GM12878 (cell line): ENCODE measurements at regions not wholly inside any gene's neighbourhood (a gene's known extent, or its start where the extent isn't known, plus 50 kb on each side); places are given as distances from the start of the nearest gene placed in this dataset.

Source experiments
- ATAC-seq: fragments of 200-7000 bp; cut with Tn5 transposase; 3 replicates; pipeline ENCODE4 v1.9.1; 2020; ENCODE audit warnings: mild to moderate bottlenecking, moderate library complexity
- BruUV-seq: library from RNA; stranded (reverse); fragments of 400-500 nt; replicated peaks from 2 replicates; lab custom pipeline; 2021; lab: Mats Ljungman, UMichigan
- CTCF ChIA-PET: fragments of 300-600 bp; sonication (Branson Sonifier 250); formaldehyde crosslinking; extraction: SDS; loops from one replicate; lab custom pipeline; 2021; ENCODE audit warnings: inconsistent platforms; lab: Yijun Ruan, JAX
- POLR2A ChIA-PET: fragments of 350-600 bp; formaldehyde crosslinking; extraction: SDS; loops from one replicate; lab custom pipeline; 2021; ENCODE audit warnings: inconsistent platforms; lab: Charles Lee
- RAD21 ChIA-PET: fragments of 300-600 bp; sonication (Branson Sonifier 250); formaldehyde crosslinking; loops from one replicate; lab custom pipeline; 2023; ENCODE audit warnings: antibody characterized with exemption; ENCODE audit not compliant: unreplicated experiment; lab: Charles Lee
- SMC1A ChIA-PET: fragments of 300-600 bp; sonication (Branson Sonifier 250); formaldehyde crosslinking; loops from one replicate; lab custom pipeline; 2023; ENCODE audit not compliant: unreplicated experiment, uncharacterized antibody; lab: Charles Lee
- DNase-seq: peaks from one replicate; pipeline ENCODE4 v3.0.0-alpha.2; 2011; ENCODE audit warnings: low read depth, low spot score
- FAIRE-seq: peaks from 3 replicates; lab custom pipeline; 2011; peaks lifted over from hg19 to GRCh38; lab: Jason Lieb, UNC
- H2AFZ ChIP-seq: 2 replicates; pipeline ENCODE4 v1.6.0; 2011; ENCODE audit warnings: low read depth, low read length, control low read depth; ENCODE audit not compliant: control insufficient read depth
- H3K27ac ChIP-seq: 2 replicates; pipeline ENCODE4 v1.5.1; 2011; ENCODE audit warnings: control low read depth; ENCODE audit not compliant: control insufficient read depth, insufficient read depth
- H3K27me3 ChIP-seq, 2 experiments: replicated peaks in 1 of 2; 2 replicates each; pipeline versions ENCODE4 v1.6.0 to v1.6.1; 2011; ENCODE audit warnings: low read length in 1 of 2; ENCODE audit not compliant: control insufficient read depth in 2 of 2, insufficient read depth in 2 of 2
- H3K36me3 ChIP-seq, 2 experiments: 2 replicates each; pipeline ENCODE4 v1.5.1; 2011; ENCODE audit warnings: low read length in 1 of 2; ENCODE audit not compliant: control insufficient read depth in 2 of 2, insufficient read depth in 2 of 2
- H3K4me1 ChIP-seq: 2 replicates; pipeline ENCODE4 v1.6.1; 2011; ENCODE audit warnings: mild to moderate bottlenecking, low read length, moderate library complexity, mixed read lengths; ENCODE audit not compliant: control insufficient read depth, insufficient read depth
- H3K4me2 ChIP-seq: 2 replicates; pipeline ENCODE4 v1.6.0; 2011; ENCODE audit warnings: control low read depth; ENCODE audit not compliant: control insufficient read depth, insufficient read depth
- H3K4me3 ChIP-seq: fragments of 200-600 bp; sonication (generic); 2 replicates; pipeline ENCODE4 v1.5.1; 2016
- H3K79me2 ChIP-seq: 2 replicates; pipeline ENCODE4 v1.6.0; 2011; ENCODE audit warnings: low read length; ENCODE audit not compliant: control insufficient read depth, insufficient read depth
- H3K9ac ChIP-seq: 2 replicates; pipeline ENCODE4 v1.8.0; 2011; ENCODE audit warnings: low read length, control low read depth, mixed read lengths; ENCODE audit not compliant: control insufficient read depth, insufficient read depth
- H3K9me3 ChIP-seq: replicated peaks from 3 replicates; pipeline ENCODE4 v1.5.1; 2011; ENCODE audit warnings: mild to moderate bottlenecking, low read length; ENCODE audit not compliant: control insufficient read depth, insufficient read depth
- H4K20me1 ChIP-seq: 2 replicates; pipeline ENCODE4 v1.6.0; 2011; ENCODE audit not compliant: control insufficient read depth, insufficient read depth
- CBX5 ChIP-seq: sonication (generic); IDR thresholded peaks from 2 replicates; pipeline ENCODE4 v1.6.1; 2016; ENCODE audit warnings: low read depth, moderate library complexity, mild to moderate bottlenecking, inconsistent platforms
- CEBPZ ChIP-seq: fragments of 150-350 bp; IDR thresholded peaks from 2 replicates; pipeline ENCODE4 v1.6.1; 2016; ENCODE audit warnings: low read depth, low read length
- CREB1 ChIP-seq: IDR thresholded peaks from 2 replicates; pipeline ENCODE4 v1.6.1; 2012; ENCODE audit warnings: low read depth, mild to moderate bottlenecking, inconsistent platforms
- CREM ChIP-seq: IDR thresholded peaks from 2 replicates; pipeline ENCODE4 v1.6.1; 2014; ENCODE audit warnings: antibody characterized with exemption, low read depth
- DPF2 ChIP-seq: fragments of 450-650 bp; IDR thresholded peaks from 2 replicates; pipeline ENCODE4 v1.6.1; 2017; ENCODE audit warnings: mild to moderate bottlenecking
- FOS ChIP-seq: IDR thresholded peaks from 3 replicates; pipeline ENCODE4 v1.6.1; 2011; ENCODE audit warnings: borderline replicate concordance; ENCODE audit not compliant: insufficient read length; ENCODE audit errors: extremely low read depth
- GATAD2B ChIP-seq: fragments of 450-650 bp; conservative IDR thresholded peaks from 2 replicates; pipeline ENCODE4 v1.6.1; 2017; ENCODE audit warnings: low read depth, mild to moderate bottlenecking, moderate library complexity
- KDM1A ChIP-seq: fragments of 200-600 bp; sonication (generic); IDR thresholded peaks from 2 replicates; pipeline ENCODE4 v1.6.1; 2016; ENCODE audit warnings: borderline replicate concordance
- MYB ChIP-seq: fragments of 150-350 bp; IDR thresholded peaks from 2 replicates; pipeline ENCODE4 v1.6.1; 2014; ENCODE audit warnings: mild to moderate bottlenecking, low read depth, low read length, borderline replicate concordance
- RAD21 ChIP-seq: IDR thresholded peaks from 2 replicates; pipeline ENCODE4 v1.6.1; 2011; ENCODE audit warnings: mild to moderate bottlenecking, low read depth, low read length, moderate library complexity; ENCODE audit not compliant: insufficient read depth
- SMC3 ChIP-seq: IDR thresholded peaks from 2 replicates; pipeline ENCODE4 v1.6.1; 2011; ENCODE audit warnings: low read length, improper control_type of control experiment, borderline replicate concordance
- STAT1 ChIP-seq: fragments of 450-650 bp; conservative IDR thresholded peaks from 2 replicates; pipeline ENCODE4 v1.6.1; 2014; ENCODE audit warnings: antibody characterized with exemption, mild to moderate bottlenecking
- TCF3 ChIP-seq: IDR thresholded peaks from 2 replicates; pipeline ENCODE4 v1.6.1; 2012; ENCODE audit warnings: low read depth, mild to moderate bottlenecking, low read length, borderline replicate concordance; ENCODE audit not compliant: insufficient read depth
- WRNIP1 ChIP-seq: IDR thresholded peaks from 2 replicates; pipeline ENCODE4 v1.6.1; 2011; ENCODE audit warnings: low read depth, low read length, improper control_type of control experiment, borderline replicate concordance
- ZNF217 ChIP-seq: fragments of 450-650 bp; IDR thresholded peaks from 2 replicates; pipeline ENCODE4 v1.6.1; 2017; ENCODE audit warnings: antibody characterized with exemption, mild to moderate bottlenecking
- ZNF274 ChIP-seq: IDR thresholded peaks from one replicate; pipeline ENCODE4 v1.8.0; 2011; ENCODE audit not compliant: insufficient read length, insufficient read depth
- ZZZ3 ChIP-seq: IDR thresholded peaks from 2 replicates; pipeline ENCODE4 v1.6.1; 2011; ENCODE audit warnings: low read depth; ENCODE audit not compliant: control insufficient read depth, insufficient read length
- WGBS: methylation state at CpG from one replicate; pipeline ENCODE4 v1.1.6; 2016; ENCODE audit warnings: low lambda C conversion rate; ENCODE audit not compliant: insufficient replicate concordance, insufficient coverage; ENCODE audit errors: missing lambda C conversion rate; 5-methylcytosine and 5-hydroxymethylcytosine counted together
- in situ Hi-C: fragments of 300-500 bp; cut with MboI; formaldehyde crosslinking; loops from 9 replicates; pipeline ENCODE4 v1.14.3; 2018; ENCODE audit warnings: mixed read lengths
- intact Hi-C: fragments of 100-400 bp; cut with micrococcal nuclease; formaldehyde crosslinking; loops from one replicate; pipeline ENCODE4 v1.14.2; 2022; ENCODE audit not compliant: unreplicated experiment
- TF ChIP-seq, protein P1 (sequence below): fragments of 450-650 bp; formaldehyde crosslinking; IDR thresholded peaks from 2 replicates; pipeline ENCODE4 v1.5.0; 2022; ENCODE audit warnings: mild to moderate bottlenecking, missing genetic modification characterization

- no peak for FAIRE-seq
- Histone ChIP-seq H3K4me1 (no peaks in the 10 kb centered on the region), H3K27me3 (peaks cover 0 to 2% of the 10 kb centered on the region in 2 experiments; a peak in 1 of 4 replicates), H3K9me3 (no peaks in the 10 kb centered on the region), H2AFZ (no peak overlapping the region), H3K4me2 (no peak overlapping the region), H3K4me3 (no peak overlapping the region), H3K9ac (no peak overlapping the region), H3K27ac (no peak overlapping the region), H3K36me3 (no peaks in the 10 kb centered on the region), H4K20me1 (no peaks in the 10 kb centered on the region), H3K79me2 (no peaks in the 10 kb centered on the region)
- DNase-seq = no peak
- 32% methylated on average over 4 of the region's 4 CpGs for WGBS
- in situ Hi-C loops (no loop called here), intact Hi-C loops (no loop called here)
- ChIA-PET SMC1A (no interaction called here), RAD21 (no interaction called here), POLR2A (interaction anchor here (0.6 kb wide), 1 partner anchor 784 kb away, joined by 10 read pairs; no protein-coding TSS in a partner anchor), CTCF (no interaction called here)
- ATAC-seq = no peak
- BruUV-seq = no TSS peak
- no peak for TF ChIP-seq DPF2
- TF ChIP-seq KDM1A = no peak
- TF ChIP-seq WRNIP1 = no peak
- no peak for TF ChIP-seq CEBPZ
- no peak for TF ChIP-seq FOS
- TF ChIP-seq STAT1 = no peak
- no peak for TF ChIP-seq ZZZ3
- no peak for TF ChIP-seq GATAD2B
- no peak for TF ChIP-seq RAD21
- no peak for TF ChIP-seq CBX5
- no peak for TF ChIP-seq TCF3
- TF ChIP-seq, protein P1, sequence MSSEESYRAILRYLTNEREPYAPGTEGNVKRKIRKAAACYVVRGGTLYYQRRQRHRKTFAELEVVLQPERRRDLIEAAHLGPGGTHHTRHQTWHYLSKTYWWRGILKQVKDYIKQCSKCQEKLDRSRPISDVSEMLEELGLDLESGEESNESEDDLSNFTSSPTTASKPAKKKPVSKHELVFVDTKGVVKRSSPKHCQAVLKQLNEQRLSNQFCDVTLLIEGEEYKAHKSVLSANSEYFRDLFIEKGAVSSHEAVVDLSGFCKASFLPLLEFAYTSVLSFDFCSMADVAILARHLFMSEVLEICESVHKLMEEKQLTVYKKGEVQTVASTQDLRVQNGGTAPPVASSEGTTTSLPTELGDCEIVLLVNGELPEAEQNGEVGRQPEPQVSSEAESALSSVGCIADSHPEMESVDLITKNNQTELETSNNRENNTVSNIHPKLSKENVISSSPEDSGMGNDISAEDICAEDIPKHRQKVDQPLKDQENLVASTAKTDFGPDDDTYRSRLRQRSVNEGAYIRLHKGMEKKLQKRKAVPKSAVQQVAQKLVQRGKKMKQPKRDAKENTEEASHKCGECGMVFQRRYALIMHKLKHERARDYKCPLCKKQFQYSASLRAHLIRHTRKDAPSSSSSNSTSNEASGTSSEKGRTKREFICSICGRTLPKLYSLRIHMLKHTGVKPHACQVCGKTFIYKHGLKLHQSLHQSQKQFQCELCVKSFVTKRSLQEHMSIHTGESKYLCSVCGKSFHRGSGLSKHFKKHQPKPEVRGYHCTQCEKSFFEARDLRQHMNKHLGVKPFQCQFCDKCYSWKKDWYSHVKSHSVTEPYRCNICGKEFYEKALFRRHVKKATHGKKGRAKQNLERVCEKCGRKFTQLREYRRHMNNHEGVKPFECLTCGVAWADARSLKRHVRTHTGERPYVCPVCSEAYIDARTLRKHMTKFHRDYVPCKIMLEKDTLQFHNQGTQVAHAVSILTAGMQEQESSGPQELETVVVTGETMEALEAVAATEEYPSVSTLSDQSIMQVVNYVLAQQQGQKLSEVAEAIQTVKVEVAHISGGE (CRISPR knock-in tag) = no peak
- no peak for TF ChIP-seq ZNF217
- TF ChIP-seq ZNF274 = no peak
- no peak for TF ChIP-seq CREB1
- TF ChIP-seq MYB = no peak
- TF ChIP-seq CREM = no peak
- TF ChIP-seq SMC3 = no peak
Observed at GRCh38 chr2:236981701-236982485, 103.8 kb upstream of the COPS8 start.
